Activated CD8-positive, alpha-beta memory T cell treated with anti-CD3 and anti-CD28 coated beads, Interleukin-2, amount 50 U/mL, for 1 hour (primary cell): ENCODE measurements at regions not wholly inside any gene's neighbourhood (a gene's known extent, or its start where the extent isn't known, plus 50 kb on each side); places are given as distances from the start of the nearest gene placed in this dataset.
"Not testable (repeated sequence)": the region's sequence is repeated elsewhere in the genome, so short reads cannot be mapped to it uniquely, and the experiment has no call there.

Experiments used
- DNase-seq: peaks from one replicate; pipeline ENCODE4 v3.0.0-alpha.2; 2020; ENCODE audit errors: extremely low read depth

DNA sequence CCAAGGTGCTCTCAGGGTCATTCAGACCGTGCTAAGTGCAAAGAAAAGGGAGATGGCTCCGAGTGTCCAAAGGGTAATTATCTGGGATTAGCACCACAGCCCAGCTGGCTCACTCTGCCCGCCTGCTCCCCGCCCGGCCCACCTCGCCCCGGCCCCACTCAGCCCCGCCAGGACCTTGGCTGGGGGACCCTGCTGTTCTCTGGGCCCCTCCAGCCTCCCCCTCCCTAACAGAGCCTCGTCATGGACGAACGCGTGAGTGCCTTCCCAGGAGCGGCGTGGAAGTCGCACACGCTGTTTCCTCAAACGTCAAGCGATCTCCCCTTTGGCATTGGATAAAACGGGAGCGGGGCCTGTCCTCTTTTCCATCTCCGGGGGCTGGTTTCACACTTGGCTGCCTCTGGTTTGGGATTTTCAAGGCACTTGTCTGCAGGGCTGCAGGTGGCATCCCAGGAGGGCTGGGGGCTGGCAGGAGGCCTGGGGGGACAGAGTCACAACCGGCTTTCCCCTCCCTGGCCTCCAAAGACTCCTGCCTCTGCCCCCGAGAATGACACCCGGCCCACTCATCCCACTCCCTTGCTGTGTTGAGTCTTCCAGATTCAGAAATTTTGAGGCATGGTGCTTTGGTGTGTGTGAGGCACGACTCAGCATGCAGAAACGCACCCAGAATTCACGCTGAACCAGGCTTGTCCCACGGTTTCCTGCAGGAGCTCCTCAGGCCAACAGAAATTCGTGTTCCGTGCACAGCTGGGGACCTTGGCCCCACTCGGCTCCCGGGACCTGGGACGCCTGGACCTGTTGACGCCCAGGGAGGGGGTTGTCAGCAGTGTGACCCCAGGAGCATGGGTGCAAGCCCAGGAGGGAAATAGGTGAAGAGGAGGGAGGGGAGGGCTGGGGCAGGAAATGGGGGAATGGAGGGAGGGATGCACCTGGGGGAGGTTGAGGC is 110.0 kb downstream of the PDGFA start:
- no peak for DNase-seq

DNA sequence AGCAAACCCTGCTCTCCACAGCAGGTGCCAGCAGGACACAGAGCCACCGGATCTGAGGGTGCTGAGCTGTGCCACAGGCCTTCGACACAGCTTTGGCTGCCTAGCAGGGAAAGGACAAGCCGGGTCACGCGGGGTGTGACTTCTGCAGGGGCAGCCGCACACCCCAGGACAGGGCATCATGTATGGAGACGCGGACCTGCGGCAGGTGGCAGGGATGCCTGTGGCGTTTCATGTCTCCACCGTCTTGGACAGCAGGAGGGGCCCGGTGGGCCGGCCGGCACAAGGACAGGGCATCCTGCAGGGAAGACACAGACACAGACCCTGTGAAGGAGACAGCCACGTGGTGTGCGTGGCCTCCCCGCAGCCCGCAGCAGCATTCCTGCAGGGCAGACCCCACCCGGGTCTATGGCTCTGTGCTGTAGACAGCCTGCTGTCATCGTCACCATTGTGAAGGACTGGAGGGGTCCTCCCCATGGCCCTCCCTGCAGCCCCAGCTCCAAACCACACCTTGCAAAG is 109.2 kb downstream of the PDGFA start:
- DNase-seq: no peak

DNA sequence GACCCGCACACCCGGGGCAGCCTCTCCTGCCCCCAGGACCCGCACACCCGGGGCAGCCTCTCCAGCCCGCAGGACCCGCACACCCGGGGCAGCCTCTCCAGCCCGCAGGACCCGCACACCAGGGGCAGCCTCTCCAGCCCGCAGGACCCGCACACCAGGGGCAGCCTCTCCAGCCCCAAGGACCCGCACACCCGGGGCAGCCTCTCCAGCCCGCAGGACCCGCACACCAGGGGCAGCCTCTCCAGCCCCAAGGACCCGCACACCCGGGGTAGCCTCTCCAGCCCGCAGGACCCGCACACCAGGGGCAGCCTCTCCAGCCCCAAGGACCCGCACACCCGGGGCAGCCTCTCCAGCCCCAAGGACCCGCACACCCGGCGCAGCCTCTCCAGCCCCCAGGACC is 108.5 kb downstream of the PDGFA start:
- DNase-seq: not testable (repeated sequence)

DNA sequence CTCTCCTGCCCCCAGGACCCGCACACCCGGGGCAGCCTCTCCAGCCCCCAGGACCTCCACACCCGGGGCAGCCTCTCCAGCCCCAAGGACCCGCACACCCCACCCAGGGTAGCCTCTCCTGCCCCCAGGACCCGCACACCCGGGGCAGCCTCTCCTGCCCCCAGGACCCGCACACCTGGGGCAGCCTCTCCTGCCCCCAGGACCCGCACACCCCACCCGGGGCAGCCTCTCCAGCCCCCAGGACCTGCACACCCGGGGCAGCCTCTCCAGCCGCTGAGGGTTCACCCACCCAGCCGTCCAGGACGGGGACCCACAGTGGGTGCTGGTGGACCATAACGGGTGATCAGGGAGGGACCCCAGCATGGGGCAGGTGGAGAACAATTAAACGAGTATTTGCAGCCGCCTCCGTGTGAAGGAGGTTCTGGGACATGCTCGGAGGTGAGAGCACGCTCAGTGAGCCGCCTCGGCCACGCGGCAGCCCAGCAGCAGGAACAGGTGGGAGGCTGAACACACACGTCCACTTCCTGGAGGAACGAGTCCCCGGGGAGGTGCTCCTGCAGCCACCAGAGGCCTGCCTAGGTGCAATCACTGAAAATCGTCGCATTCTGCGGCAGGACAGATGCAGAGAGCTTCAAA is 107.9 kb downstream of the PDGFA start:
- no peak for DNase-seq

DNA sequence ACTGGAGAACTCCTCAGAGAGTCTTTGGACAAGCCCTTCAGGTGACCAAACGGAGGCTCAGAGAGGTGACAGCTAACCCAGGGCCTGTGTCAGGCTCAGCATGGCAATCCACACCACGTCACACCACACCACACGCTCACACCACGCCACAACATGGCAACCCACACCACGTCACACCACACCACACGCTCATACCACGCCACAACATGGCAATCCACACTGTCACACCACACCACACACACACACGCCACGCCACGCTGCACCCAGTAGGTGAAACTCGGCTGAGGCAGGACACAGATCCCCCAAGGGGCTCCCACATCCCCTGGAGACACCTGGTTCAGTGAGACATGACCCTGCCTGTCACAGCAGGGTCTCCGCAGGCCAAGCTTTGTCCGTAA is 107.3 kb downstream of the PDGFA start:
- no peak for DNase-seq

DNA sequence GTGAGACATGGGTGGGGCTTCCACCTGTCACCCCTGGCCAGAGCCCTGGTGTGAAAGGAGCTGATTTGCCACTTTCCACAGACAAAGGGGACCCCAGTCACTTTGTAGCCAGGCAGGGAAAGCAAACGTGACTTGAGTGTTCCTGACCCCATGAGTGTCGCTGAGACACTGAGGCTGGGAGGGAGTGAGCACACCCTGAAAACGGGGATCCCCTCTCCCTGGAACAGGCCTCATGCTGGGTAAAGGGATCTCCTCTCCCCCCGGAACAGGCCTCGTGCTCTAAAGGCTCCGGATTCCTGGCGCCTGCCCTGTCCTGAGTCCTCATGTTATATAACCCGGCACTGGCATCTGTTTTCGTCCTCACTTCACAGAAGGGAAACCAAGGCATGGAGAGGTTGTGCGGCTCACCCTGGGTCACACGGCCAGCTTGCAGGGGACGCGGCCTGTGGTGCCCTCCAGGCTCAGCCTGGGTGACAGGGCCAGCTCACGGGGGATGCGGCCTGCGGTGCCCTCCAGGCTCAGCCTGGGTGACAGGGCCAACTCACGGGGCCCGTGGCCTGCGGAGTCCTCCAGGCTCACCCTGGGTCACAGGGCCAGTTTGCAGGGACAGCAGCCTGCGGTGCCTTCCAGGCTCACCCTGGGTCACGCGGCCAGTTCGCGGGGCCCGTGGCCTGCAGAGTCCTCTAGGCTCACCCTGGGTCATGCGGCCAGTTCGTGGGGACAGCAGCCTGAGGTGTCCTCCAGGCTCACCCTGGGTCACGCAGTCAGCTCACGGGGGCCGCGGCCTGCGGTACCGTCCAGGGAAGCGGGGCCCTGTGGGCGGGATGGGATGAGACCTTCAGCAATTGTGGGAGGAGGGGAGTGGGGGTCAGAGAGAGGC is 104.7 kb downstream of the PDGFA start:
- no peak for DNase-seq

DNA sequence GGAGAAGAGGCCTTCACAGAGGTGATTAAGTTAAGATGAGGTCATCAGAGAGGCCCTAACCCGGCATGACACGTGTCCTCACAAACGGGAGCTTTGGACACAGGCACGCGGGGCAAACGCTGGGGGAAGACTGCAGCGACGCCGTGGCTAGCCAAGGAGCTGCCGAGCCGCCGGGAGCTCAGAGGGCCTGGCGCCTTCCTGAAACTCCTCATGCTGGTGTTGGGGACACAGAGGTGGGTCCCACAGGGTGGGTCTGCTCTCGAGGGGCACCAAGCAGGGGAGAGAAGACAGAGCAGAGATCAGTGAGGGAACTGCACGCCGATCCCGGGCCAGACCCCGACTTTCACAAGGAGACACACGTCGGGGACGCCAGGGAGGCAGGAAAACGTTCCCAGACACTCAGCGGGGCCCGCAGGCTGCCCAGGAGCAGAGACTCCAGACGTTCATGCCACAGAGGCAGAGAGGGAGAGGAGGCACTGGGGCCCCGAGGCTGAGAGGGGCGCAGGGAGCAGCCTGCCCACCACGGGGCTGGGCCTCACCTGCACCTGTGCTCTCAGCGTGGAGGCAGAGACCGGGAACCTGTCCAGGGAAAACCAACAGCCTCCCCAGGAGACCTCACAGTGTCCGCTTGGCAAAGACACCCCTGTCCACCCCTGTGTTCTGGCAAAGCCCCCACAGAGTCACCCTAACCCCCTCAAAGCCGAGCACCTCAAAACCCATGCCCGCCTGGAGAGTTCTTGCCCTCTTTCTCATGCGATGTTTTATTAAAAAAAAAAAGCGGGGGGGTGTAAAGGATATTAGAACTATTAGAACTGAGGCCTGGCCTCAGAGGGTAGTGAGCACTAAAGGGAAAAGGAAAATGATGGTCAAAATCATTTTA is 103.8 kb downstream of the PDGFA start:
- DNase-seq: no peak

DNA sequence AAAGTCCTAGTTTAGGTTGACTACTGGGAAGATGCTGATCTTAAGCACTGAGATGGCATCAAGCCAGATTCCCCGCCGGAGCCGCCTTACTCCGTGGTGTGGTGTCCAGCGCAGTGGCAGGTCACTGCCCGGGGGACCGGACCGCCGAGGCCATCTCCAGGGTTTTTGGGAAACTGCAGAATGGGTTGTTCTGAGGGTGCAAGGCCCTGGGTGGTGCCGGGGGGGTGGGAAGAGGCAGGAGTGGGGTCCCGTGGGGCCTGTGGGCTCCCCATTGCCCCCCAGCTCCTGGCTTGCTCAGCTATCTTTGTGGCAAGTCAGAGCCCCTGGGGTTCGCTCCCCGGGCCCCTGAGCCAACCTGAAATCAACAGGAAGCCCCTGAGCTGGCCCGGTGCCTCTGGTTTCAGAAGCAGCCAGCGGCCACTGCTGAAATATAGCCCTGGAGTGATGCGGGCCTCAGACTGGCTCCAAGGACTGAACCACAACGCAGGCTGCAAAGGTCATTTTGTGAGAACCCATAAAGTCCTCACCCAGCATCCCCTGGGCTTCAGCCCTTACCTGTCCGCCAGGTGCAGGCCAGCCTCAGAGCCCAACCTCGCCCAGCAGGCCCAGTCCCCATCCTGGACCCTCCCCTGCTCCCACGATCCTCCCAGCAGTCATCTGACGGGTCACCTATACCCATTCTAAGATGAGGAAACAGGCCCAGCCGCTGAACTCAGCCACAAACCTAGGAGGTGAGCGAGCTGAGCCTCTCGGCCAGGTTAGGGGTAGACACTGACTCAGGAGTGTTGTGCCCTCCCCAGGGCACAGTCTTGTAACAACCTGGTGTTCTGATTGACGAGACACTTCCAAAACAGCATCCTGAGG is 102.7 kb downstream of the PDGFA start:
- no peak for DNase-seq

DNA sequence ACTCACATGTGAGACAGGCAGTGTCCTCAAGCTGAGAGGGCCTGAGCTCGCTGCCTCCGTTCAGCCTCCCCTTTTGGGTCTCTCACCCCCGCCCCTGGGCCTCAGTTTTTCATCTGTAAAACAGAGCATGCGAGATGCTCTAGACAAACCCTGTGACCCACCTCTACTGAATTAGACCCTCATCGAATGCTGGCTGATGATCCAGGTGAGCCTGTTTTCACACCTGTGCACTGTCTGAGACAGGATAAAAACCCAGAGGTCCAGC is 102.1 kb downstream of the PDGFA start:
- no peak for DNase-seq

DNA sequence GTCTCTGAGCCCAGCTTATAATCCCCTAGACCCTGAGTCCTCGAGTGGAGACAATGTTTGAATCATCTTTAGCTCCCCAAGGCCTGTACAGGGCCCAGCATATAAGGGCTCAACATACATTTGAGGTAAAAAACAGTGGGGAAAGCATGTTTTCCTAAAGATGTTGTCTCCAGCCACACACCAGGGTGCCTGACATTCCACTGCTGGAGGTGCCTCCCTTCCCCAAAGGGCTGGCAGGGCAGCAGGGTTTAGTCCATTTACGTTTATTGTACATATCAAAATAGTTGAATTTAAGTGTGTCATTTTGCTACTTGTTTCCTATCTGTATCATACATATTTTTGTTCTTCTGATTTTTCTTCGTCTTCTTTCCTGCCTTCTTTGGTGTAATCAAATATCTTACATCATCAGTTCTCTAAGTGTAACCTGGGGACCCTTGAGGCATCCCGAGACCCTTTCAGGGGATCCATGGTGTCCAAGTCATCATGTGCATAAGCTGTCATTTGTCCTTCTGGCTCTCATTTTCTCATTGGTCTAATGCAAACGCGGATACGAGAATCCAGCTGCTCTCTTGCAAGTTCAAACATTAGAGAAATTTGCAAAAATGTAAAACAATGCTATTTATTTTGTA is 101.6 kb downstream of the PDGFA start:
- no peak for DNase-seq

DNA sequence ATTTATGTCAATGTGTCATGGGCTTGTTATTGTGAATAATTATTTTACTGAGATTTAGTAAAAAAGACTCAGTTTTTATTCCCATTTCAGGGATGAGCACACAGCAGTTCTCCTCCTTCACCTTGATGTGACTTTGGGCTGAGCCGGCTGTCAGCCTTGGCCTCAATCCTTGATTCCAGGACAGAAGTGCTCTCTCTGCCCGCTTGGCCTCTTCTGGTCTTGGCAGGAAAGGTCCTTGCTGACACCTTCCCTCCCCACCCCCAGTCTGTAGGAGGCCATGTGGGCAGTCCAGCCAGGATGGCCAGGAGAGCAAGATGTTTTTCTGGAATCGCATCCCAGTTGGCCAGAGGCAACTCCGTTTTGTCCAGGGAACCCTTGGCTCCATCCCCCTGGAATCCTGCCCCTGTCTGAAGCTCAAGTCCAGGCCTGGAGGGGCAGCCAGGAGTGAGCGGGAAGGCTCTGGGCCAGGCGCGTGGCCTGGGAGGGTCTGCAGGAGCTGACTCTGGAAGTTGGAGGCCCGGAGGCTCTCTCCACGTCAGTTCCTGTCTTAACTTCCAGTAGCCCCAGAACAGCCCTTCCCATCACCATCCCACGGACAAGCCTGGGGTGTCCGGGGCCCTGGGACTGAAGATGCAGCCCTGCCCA is 100.9 kb downstream of the PDGFA start:
- no peak for DNase-seq

DNA sequence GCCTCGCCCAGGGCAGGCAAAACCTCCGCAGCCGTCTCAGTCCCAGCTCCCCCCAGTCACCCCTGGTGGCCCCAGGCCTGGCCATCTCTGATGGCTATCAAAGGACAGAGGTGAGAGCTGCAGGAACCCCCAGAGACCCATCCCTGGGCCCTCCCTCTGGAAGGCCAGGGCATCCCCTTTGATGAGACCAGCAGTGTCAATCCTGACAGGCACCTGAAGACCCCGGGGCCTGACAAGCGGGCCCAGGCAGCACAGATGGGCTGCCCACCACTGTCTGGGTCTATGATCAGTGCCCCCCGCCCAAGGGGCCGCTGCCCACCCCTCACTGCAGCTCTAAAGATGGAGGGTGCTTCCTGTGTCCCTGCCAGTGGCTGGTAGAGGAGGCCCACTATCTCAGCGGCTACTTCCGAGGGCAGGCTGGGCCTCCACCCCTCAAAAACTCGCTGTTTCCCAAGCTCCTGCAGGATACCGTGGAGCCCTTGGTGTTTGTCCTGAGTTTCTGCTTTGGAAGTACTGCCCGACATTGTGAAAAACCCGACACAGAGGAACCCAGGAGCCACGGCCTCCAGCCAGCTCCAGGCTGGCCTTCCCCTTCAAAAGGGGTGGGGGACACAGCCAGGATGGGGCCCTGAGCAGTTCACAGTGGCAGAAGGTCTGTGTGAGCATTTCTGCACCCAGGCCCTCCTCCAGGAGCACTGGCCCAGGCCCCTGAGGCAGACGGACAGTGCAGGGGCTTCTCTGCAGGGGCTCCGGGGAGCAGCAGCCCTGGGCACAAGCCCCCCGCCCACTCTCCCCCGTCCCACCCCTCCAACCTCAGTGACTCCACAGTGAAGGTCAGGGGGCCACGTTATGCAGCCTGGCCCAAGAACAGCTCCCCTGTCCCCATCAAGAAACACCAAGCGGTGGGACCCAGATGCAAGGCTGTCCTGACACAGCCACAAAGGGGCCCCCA is 99.2 kb downstream of the PDGFA start:
- no peak for DNase-seq

DNA sequence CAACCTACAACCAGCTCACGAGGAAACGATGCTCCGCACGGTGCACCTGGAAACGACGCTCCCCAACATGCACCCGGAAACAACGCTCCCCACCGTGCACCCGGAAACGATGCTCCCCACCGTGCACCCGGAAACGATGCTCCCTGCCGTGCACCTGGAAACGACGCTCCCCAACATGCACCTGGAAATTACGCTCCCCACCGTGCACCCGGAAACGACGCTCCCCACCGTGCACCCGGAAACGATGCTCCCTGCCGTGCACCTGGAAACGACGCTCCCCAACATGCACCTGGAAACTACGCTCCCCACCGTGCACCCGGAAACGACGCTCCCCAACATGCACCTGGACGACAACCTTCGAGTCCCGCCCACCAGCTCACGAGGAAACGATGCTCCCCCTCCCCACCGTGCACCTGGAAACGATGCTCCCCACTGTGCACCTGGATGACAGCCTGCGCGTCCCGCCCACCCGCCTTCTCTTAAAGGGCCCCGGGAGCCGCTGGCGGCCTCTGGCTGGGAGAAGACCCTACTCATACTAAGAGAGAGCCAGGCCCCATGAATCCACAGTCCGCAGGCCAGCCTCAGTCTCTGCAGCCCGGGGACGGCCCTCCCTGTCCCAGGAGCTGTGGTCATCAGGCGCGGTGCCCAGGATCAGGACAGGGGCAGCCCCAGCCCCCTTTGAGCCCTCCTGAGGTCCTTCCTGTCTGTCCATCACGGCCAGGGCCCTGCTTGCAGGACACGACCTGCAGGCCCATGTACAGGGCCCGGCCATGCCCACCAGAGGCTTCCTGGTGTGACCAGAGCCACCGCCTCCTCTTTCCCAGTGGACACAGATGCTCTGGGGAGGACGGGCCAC is 98.3 kb downstream of the PDGFA start:
- DNase-seq: no peak

DNA sequence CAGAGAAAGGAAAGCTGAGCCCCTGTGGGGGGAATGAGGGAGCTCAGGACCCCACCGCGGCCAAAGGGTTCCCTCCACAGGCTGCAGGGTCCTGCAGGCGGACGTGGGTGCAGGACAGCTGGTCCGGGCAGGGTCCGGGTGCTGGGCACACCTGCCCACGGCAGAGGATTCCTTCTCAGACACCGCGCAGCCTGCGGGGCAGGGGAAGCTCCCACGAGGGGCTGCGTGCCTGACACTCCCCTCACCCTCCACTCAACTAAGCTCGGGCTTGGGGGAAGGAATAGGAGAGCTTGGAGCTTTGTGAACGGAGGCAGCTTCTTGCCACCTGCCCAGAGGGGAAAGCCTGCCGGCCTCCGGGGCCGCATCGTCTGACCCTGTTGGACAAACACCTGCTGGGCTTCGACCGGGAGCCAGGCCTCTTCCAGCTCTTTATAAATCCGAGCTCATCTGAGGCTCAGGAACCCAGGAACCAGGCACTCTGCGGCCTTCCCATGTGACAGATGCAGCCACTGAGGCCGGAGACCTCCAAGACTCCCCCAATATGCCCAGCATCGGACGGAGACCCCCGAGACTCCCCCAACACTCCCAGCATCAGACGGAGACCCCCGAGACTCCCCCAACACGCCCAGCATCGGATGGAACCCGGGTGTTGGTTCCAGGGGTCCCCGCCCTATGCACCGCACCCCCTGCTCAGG is 97.3 kb downstream of the PDGFA start:
- DNase-seq: no peak

DNA sequence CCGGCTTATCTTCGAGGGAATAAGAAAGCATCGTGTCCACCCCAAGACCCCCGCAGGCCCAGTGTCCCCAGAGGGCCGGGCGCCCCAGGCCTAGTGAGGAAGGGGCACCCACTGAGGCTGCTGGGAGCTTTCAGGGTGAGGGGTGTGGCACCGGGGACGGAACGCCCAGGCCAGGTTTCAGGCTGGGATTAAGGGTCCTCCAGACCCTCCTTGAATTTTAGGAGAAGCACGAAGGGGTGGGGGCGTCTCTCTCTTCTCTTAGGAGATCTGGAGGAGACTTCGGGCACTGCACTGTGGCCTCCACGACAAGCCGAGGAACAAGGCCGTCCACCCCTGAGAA is 96.8 kb downstream of the PDGFA start:
- no peak for DNase-seq

DNA sequence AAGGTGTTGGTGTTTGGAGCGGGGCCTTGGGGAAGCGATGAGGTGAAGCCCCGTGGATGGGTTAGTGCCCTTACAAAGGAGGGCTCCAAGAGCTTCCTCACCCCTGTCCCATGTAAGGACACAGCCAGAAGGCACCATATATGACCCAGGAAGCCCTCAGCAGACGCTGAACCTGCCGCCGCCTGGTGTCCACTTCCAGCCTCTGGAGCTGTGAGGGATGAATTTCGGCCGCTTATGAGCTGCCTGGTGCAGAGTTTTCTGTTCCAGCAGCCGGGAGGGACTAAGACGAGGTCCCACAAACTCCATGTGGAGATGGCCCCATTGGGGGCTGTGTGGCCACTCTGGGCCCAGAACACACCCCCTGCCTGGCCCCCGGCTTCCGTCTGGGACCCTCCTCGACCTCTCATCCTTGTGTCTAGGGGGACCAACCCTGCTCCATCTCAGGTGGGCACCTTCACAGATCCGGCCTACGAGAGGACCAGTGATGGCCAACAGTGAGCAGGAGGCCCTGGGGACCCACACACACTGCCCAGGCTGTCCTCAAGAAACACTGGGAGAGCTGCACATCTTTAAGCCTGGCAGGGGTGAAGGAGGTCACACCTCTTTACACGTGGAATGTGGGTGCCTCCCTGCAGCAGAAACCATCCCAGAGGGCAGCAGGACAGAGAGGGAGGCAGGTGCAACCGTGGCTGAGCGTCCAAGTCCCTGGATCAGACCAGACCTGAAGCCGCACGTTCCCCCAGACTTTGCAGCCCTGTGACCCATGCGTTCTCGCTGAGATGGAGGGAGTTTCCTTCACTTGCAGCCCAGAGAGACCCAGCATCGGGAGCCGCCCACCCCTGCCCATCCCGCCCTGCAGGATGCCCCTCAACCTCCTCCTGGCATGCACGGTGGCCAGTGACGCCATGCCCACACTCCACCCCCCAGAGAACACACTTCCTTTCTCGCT is 96.1 kb downstream of the PDGFA start:
- DNase-seq: no peak
